ENCODE measurements at regions not wholly inside any gene's neighbourhood (a gene's known extent, or its start where the extent isn't known, plus 50 kb on each side); places are given as distances from the start of the nearest gene placed in this dataset.

- dilution Hi-C loops (cut with HindIII; ENCODE audit: low sequenced_read_pairs, unreplicated experiment) (no loop called here), intact Hi-C loops (cut with micrococcal nuclease) (no loop called here), in situ Hi-C loops (cut with MboI; ENCODE audit: low sequenced_read_pairs) (no loop called here)
- ChIA-PET CTCF (no interaction called here), POLR2A (ENCODE audit: unreplicated experiment) (no interaction called here)
- Histone ChIP-seq H3K4me2 (ENCODE audit: low read depth, low read length) (no peak overlapping the region), H3K18ac (ENCODE audit: low read depth, low read length) (no peak overlapping the region), H3K23ac (ENCODE audit: low read depth, low read length) (no peak overlapping the region), H3K9me1 (ENCODE audit: insufficient read depth, low read length) (no peaks in the 10 kb centered on the region), H2AK9ac (replicated peaks; ENCODE audit: low read depth, low read length, poor library complexity) (no peak overlapping the region), H4K5ac (ENCODE audit: low read depth, low read length) (no peak overlapping the region), H2BK120ac (ENCODE audit: low read depth, low read length) (no peak overlapping the region), H3K27me3 (ENCODE audit: control insufficient read depth, insufficient read depth, low read length) (no peaks in the 10 kb centered on the region), H2BK20ac (ENCODE audit: low read depth, low read length) (no peak overlapping the region), H3K4me3 (ENCODE audit: insufficient read depth, low read depth, low read length) (no peak overlapping the region), H2AK5ac (ENCODE audit: low read depth, low read length) (no peak overlapping the region), H3K56ac (ENCODE audit: extremely low read depth, insufficient read depth, low read length) (no peak overlapping the region), H3K9ac (ENCODE audit: low read depth, low read length) (no peak overlapping the region), H3K36me3 (ENCODE audit: control insufficient read depth, insufficient read depth, low read length) (no peaks in the 10 kb centered on the region), H2AFZ (replicated peaks; ENCODE audit: low read length, poor library complexity) (no peak overlapping the region), H3K4me1 (ENCODE audit: control insufficient read depth, insufficient read depth, low read length) (no peaks in the 10 kb centered on the region), H2BK15ac (ENCODE audit: low read depth, low read length) (no peak overlapping the region), H3K14ac (replicated peaks; ENCODE audit: low read depth, low read length) (no peak overlapping the region), H3K27ac (ENCODE audit: insufficient read depth, low read length) (no peak overlapping the region), H3K9me3 (ENCODE audit: control insufficient read depth, insufficient read depth, low read length) (peaks cover 11% of the 10 kb centered on the region; the same call in 1 of the 2 replicates), H4K8ac (ENCODE audit: low read depth in 2 of 2, low read length in 2 of 2) (no peak overlapping the region), H4K91ac (ENCODE audit: insufficient read depth, low read depth, low read length) (no peak overlapping the region), H3K79me1 (ENCODE audit: low read depth in 1 of 2, low read length in 2 of 2) (no peaks in the 10 kb centered on the region), H2BK5ac (ENCODE audit: low read depth, low read length, poor library complexity, severe bottlenecking) (no peak overlapping the region), H3K4ac (ENCODE audit: low read depth, low read length) (no peak overlapping the region), H4K20me1 (ENCODE audit: insufficient read depth, low read length) (no peaks in the 10 kb centered on the region)
- no CpG with 5 or more reads among the region's 1 CpG for WGBS, 2 experiments (ENCODE audit: extremely low coverage in 2 of 2, insufficient read length in 1 of 2)
- DNase-seq (no peak), ATAC-seq (ENCODE audit: low read depth) (no peak)
- TF ChIP-seq NFE2L2 (IDR thresholded peaks at IDR 0.05; ENCODE audit: low read depth, low read length), result no peak
- TF ChIP-seq MAFK (IDR thresholded peaks at IDR 0.05; ENCODE audit: low read depth, low read length), result no peak
- TF ChIP-seq RFX5 (IDR thresholded peaks at IDR 0.05; ENCODE audit: low read depth, low read length), result no peak
- BruUV-seq (replicated peaks), result no TSS peak
These were observed 175.8 kb upstream of the RARB start for GRCh38 chr3:25252291-25252690.
